ENCODE measurements at regions not wholly inside any gene's neighbourhood (a gene's known extent, or its start where the extent isn't known, plus 50 kb on each side); places are given as distances from the start of the nearest gene placed in this dataset.
"Not testable (repeated sequence)": the region's sequence is repeated elsewhere in the genome, so short reads cannot be mapped to it uniquely, and the experiment has no call there.

DNA sequence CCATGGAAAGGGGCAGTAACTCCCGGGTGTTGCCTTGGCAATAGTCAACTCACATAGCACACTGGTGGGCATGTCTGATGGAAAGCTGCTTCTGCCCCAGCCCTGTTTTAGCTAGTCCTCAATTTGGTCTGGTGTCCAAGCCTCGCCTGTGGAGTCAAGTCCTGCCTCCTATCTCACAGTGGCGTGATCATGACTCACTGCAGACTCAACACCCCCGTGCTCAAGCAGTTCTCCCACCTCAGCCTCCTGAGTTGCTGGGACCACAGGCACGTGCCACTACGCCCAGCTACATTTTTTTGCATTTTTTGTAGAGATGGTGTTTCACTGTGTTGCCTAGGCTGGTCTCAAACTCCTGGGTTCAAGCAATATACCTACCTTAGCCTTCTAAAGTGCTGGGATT lies 218.9 kb upstream of the FRG2C start:
- not testable (repeated sequence) for ATAC-seq (ENCODE audit: low read depth in 2 of 2); H3K4me1 ChIP-seq (ENCODE audit: control insufficient read depth, insufficient read depth, low read length, poor library complexity, severe bottlenecking); H3K27ac Mint-ChIP-seq; H3K27me3 ChIP-seq (ENCODE audit: control insufficient read depth, insufficient read depth, low read length); DNase-seq; H3K27ac ChIP-seq (ENCODE audit: insufficient read depth, low read length, poor library complexity, severe bottlenecking); H3K27me3 Mint-ChIP-seq; H3K4me3 ChIP-seq (ENCODE audit: low read depth, low read length); H3K36me3 ChIP-seq (ENCODE audit: control insufficient read depth, insufficient read depth, low read length); H3K4me1 Mint-ChIP-seq; H3K36me3 Mint-ChIP-seq; H3K9me3 ChIP-seq (ENCODE audit: control insufficient read depth in 2 of 2, low read length in 2 of 2); H3K9me3 Mint-ChIP-seq; H3K4me3 Mint-ChIP-seq

DNA sequence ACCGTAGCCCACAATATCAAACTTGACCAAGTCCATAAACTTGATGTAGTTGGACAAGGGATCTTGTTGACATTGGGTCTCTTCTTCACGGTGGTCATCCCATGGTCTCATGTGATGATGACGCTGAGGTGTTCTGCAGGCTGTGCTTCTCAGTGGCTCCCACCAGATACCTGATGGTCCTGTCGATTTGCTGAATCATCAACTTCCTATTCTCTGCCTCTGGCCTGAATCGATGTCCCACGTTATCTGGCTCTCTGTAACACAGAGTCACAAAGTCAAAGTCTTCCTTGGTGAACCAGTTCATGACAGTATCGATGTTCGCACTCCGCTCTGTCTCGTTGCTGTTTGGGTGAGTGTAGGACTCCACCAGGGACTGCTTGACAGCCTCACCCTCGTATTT lies 217.2 kb upstream of the FRG2C start:
- H3K36me3 ChIP-seq (ENCODE audit: control insufficient read depth, insufficient read depth, low read length); H3K27ac Mint-ChIP-seq; DNase-seq; H3K9me3 Mint-ChIP-seq; ATAC-seq (ENCODE audit: low read depth in 2 of 2); H3K4me1 Mint-ChIP-seq; H3K27me3 Mint-ChIP-seq; H3K36me3 Mint-ChIP-seq; H3K9me3 ChIP-seq (ENCODE audit: control insufficient read depth in 2 of 2, low read length in 2 of 2); H3K4me1 ChIP-seq (ENCODE audit: control insufficient read depth, insufficient read depth, low read length, poor library complexity, severe bottlenecking); H3K4me3 ChIP-seq (ENCODE audit: low read depth, low read length); H3K27me3 ChIP-seq (ENCODE audit: control insufficient read depth, insufficient read depth, low read length); H3K4me3 Mint-ChIP-seq; H3K27ac ChIP-seq (ENCODE audit: insufficient read depth, low read length, poor library complexity, severe bottlenecking): not testable (repeated sequence)

DNA sequence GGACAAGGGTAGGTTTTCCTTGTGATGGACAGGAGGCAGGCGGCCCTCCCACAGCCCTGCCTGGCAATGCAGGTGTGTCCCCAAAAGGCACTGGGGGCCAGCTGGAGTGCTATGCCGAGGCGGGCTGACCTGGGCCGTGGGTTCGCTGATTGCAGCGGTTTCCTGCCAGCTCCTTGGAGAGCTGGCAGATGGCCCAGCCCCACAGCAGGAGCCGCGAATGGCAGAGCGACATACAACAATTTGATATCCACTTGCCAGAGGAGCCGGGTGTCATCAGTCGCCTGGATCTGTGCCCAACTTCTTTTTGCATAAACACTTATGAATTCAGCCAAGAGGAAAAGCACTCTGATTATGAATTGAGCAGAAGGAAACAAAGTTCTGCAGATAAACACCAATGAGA lies 210.8 kb upstream of the FRG2C start:
- H3K27me3 Mint-ChIP-seq; H3K36me3 Mint-ChIP-seq; H3K36me3 ChIP-seq (ENCODE audit: control insufficient read depth, insufficient read depth, low read length); H3K4me3 Mint-ChIP-seq; H3K4me3 ChIP-seq (ENCODE audit: low read depth, low read length); H3K9me3 Mint-ChIP-seq; H3K4me1 Mint-ChIP-seq; H3K27ac ChIP-seq (ENCODE audit: insufficient read depth, low read length, poor library complexity, severe bottlenecking); H3K4me1 ChIP-seq (ENCODE audit: control insufficient read depth, insufficient read depth, low read length, poor library complexity, severe bottlenecking); DNase-seq; H3K27me3 ChIP-seq (ENCODE audit: control insufficient read depth, insufficient read depth, low read length); H3K9me3 ChIP-seq (ENCODE audit: control insufficient read depth in 2 of 2, low read length in 2 of 2); ATAC-seq (ENCODE audit: low read depth in 2 of 2); H3K27ac Mint-ChIP-seq: not testable (repeated sequence)

DNA sequence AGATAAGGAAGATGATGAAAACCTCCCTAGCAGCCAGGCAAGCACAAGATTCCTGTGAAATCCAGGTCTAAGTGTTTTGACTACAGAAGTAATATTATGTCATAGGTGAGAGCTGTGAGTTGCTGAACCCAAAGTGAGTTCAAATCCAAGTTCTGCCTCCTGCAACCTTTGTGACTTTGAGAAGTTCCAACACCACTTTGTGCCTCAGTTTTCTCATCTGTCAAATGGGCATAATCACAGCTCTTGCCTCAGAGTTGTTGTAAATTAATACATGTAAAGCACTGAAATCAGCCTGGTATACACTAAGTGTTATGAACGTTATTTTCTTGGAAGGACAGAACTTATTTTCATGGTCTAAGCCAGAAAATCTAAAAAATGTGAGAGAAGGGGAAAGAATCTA lies 210.3 kb upstream of the FRG2C start:
- H3K27ac ChIP-seq (ENCODE audit: insufficient read depth, low read length, poor library complexity, severe bottlenecking); H3K9me3 ChIP-seq (ENCODE audit: control insufficient read depth in 2 of 2, low read length in 2 of 2); H3K4me1 ChIP-seq (ENCODE audit: control insufficient read depth, insufficient read depth, low read length, poor library complexity, severe bottlenecking); H3K27me3 Mint-ChIP-seq; H3K36me3 Mint-ChIP-seq; H3K27ac Mint-ChIP-seq; H3K4me1 Mint-ChIP-seq; H3K36me3 ChIP-seq (ENCODE audit: control insufficient read depth, insufficient read depth, low read length); H3K4me3 Mint-ChIP-seq; DNase-seq; H3K4me3 ChIP-seq (ENCODE audit: low read depth, low read length); ATAC-seq (ENCODE audit: low read depth in 2 of 2); H3K9me3 Mint-ChIP-seq; H3K27me3 ChIP-seq (ENCODE audit: control insufficient read depth, insufficient read depth, low read length): not testable (repeated sequence)

DNA sequence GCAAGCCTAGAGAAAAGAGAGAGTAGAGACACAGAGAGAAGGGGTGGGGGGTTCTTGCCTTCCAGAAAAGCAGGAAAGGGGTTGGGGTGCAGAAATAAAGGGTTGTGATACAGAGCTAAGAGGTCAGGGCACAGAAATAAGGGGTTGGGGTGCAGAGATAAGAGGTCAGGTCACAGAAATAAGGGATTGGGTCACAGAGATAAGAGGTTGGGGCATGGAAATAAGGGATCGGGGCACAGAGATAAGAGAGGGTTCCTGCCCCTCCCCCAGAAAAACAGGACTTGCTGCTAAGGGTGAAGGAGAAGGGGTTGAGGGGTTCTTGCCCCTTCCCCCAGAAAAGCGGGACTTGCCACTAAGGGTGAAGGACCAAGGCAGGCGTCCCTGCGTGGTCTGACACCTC lies 189.6 kb upstream of the FRG2C start:
- not testable (repeated sequence) for H3K27ac Mint-ChIP-seq

DNA sequence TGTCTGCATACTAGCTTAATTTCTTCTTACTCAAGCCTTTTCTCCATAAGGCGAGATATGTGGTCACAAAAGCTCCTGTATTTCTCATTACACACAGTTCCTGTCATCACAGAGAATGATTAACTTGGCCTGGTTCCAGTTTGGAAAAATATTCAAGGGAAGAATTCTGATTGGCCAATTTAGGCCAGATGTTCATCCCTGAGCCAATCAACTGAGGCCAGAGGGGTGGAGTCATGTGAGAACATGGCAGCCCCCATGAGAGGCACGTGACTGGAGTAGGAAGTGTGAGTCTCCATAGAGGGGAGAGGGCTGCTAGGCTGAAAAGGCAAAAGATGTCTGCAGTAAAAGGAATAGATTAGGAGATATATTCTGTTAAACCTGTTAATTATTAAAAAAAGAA lies 167.5 kb upstream of the FRG2C start:
- peaks cover 0 to 28% (median 7%) of the 10 kb centered on the region in 7 donors for H3K9me3 Mint-ChIP-seq
- not testable (repeated sequence) for H3K27me3 ChIP-seq (ENCODE audit: control insufficient read depth, insufficient read depth, low read length); H3K4me1 ChIP-seq (ENCODE audit: control insufficient read depth, insufficient read depth, low read length, poor library complexity, severe bottlenecking); H3K36me3 Mint-ChIP-seq; H3K4me3 ChIP-seq (ENCODE audit: low read depth, low read length); H3K4me3 Mint-ChIP-seq; H3K4me1 Mint-ChIP-seq; H3K36me3 ChIP-seq (ENCODE audit: control insufficient read depth, insufficient read depth, low read length); H3K9me3 ChIP-seq (ENCODE audit: control insufficient read depth in 2 of 2, low read length in 2 of 2); H3K27ac ChIP-seq (ENCODE audit: insufficient read depth, low read length, poor library complexity, severe bottlenecking); H3K27ac Mint-ChIP-seq; H3K27me3 Mint-ChIP-seq; DNase-seq; ATAC-seq (ENCODE audit: low read depth in 2 of 2)

More for the DNA sequence above, 189.6 kb upstream of the FRG2C start:
- H3K27ac ChIP-seq (ENCODE audit: insufficient read depth, low read length, poor library complexity, severe bottlenecking); H3K27me3 Mint-ChIP-seq; DNase-seq; H3K4me3 Mint-ChIP-seq; H3K27me3 ChIP-seq (ENCODE audit: control insufficient read depth, insufficient read depth, low read length); H3K36me3 Mint-ChIP-seq; H3K4me1 ChIP-seq (ENCODE audit: control insufficient read depth, insufficient read depth, low read length, poor library complexity, severe bottlenecking); H3K9me3 ChIP-seq (ENCODE audit: control insufficient read depth in 2 of 2, low read length in 2 of 2); ATAC-seq (ENCODE audit: low read depth in 2 of 2); H3K4me1 Mint-ChIP-seq; H3K4me3 ChIP-seq (ENCODE audit: low read depth, low read length); H3K36me3 ChIP-seq (ENCODE audit: control insufficient read depth, insufficient read depth, low read length); H3K9me3 Mint-ChIP-seq: not testable (repeated sequence)

DNA sequence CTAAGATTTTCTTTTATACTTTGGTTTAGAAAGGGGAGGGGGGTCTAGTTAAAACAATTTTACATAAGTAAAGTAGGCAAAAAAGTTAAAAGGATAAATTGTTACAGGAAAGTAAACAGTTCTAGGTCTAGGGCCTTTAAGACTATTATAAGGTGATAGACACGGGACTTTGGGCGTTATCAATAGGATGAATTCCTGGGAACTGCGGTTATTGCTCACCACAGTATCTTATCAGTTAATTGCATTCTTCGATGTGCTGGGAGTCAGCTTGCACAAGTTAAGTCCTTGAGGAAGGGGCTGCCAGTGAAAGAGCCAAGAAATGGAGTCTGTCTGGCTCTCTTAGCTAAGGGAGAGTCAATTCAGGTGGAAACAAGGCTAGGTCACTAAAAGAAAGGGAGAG lies 163.8 kb upstream of the FRG2C start:
- H3K27me3 ChIP-seq (ENCODE audit: control insufficient read depth, insufficient read depth, low read length); H3K27me3 Mint-ChIP-seq; H3K4me3 ChIP-seq (ENCODE audit: low read depth, low read length); H3K4me3 Mint-ChIP-seq; H3K36me3 ChIP-seq (ENCODE audit: control insufficient read depth, insufficient read depth, low read length); H3K36me3 Mint-ChIP-seq; H3K4me1 ChIP-seq (ENCODE audit: control insufficient read depth, insufficient read depth, low read length, poor library complexity, severe bottlenecking); H3K4me1 Mint-ChIP-seq; H3K27ac ChIP-seq (ENCODE audit: insufficient read depth, low read length, poor library complexity, severe bottlenecking); DNase-seq; H3K27ac Mint-ChIP-seq; ATAC-seq (ENCODE audit: low read depth in 2 of 2); H3K9me3 ChIP-seq (ENCODE audit: control insufficient read depth in 2 of 2, low read length in 2 of 2): not testable (repeated sequence)
- peaks cover 4 to 37% (median 17%) of the 10 kb centered on the region in 7 donors for H3K9me3 Mint-ChIP-seq

DNA sequence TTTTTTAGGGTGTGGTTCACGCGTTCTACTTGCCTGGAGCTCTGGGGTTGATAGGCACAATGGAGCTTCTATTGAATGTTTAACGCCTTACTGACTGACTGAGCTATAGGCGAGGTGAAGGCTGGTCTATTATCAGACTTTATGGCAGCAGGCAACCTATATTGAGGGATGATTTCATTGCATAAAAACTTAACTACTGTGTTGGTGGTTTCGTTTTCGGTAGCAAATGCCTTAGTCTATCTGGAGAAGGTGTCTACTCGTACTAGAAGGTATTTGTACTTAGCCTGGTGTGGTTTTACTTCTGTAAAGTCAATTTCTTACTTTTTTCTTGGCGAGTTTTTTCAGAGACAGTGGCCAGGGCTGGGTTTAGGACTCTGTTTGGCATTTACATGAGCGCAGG lies 162.0 kb upstream of the FRG2C start:
- H3K27me3 Mint-ChIP-seq; H3K36me3 Mint-ChIP-seq; ATAC-seq (ENCODE audit: low read depth in 2 of 2); H3K27ac ChIP-seq (ENCODE audit: insufficient read depth, low read length, poor library complexity, severe bottlenecking); H3K4me3 ChIP-seq (ENCODE audit: low read depth, low read length); H3K27me3 ChIP-seq (ENCODE audit: control insufficient read depth, insufficient read depth, low read length); H3K27ac Mint-ChIP-seq; H3K36me3 ChIP-seq (ENCODE audit: control insufficient read depth, insufficient read depth, low read length); H3K4me1 ChIP-seq (ENCODE audit: control insufficient read depth, insufficient read depth, low read length, poor library complexity, severe bottlenecking); H3K4me1 Mint-ChIP-seq; H3K9me3 ChIP-seq (ENCODE audit: control insufficient read depth in 2 of 2, low read length in 2 of 2); DNase-seq: not testable (repeated sequence)
- Mint-ChIP-seq H3K4me3 (peak overlapping the region in 1 of 4 donors; percentile 38), H3K9me3 (peaks cover 4 to 36% (median 15%) of the 10 kb centered on the region in 7 donors)
